Smooth muscle cell (in vitro differentiated cells): ENCODE measurements at regions not wholly inside any gene's neighbourhood (a gene's known extent, or its start where the extent isn't known, plus 50 kb on each side); places are given as distances from the start of the nearest gene placed in this dataset.

Experiments used
- DNase-seq: peaks from one replicate; lab custom pipeline; 2025; ENCODE audit not compliant: unreplicated experiment; lab: John Stamatoyannopoulos, UW
- H2AFZ ChIP-seq: fragments of 200-600 bp; sonication (generic); 2 replicates; pipeline ENCODE4 v1.6.0; 2016; ENCODE audit warnings: antibody characterized with exemption, low read depth, mild to moderate bottlenecking
- H3F3A ChIP-seq: fragments of 200-600 bp; sonication (generic); 2 replicates; pipeline ENCODE4 v1.6.0; 2017; ENCODE audit warnings: antibody characterized with exemption, low read depth
- H3K27ac ChIP-seq: fragments of 200-600 bp; sonication (generic); 2 replicates; pipeline ENCODE4 v1.5.1; 2016; ENCODE audit warnings: low read depth, mild to moderate bottlenecking
- H3K27me3 ChIP-seq: fragments of 200-600 bp; sonication (generic); 2 replicates; pipeline ENCODE4 v1.6.1; 2016; ENCODE audit warnings: low read depth, mild to moderate bottlenecking
- H3K36me3 ChIP-seq: fragments of 200-600 bp; sonication (generic); 2 replicates; pipeline ENCODE4 v1.5.1; 2016; ENCODE audit warnings: low read depth
- H3K4me1 ChIP-seq: fragments of 200-600 bp; sonication (generic); 2 replicates; pipeline ENCODE4 v1.5.1; 2016; ENCODE audit warnings: low read depth
- H3K4me2 ChIP-seq: fragments of 200-600 bp; sonication (generic); 2 replicates; pipeline ENCODE4 v1.6.0; 2016; ENCODE audit warnings: mild to moderate bottlenecking
- H3K4me3 ChIP-seq: fragments of 200-600 bp; sonication (generic); 2 replicates; pipeline ENCODE4 v1.5.1; 2016; ENCODE audit warnings: mild to moderate bottlenecking
- H3K79me2 ChIP-seq: fragments of 200-600 bp; sonication (generic); 2 replicates; pipeline ENCODE4 v1.6.0; 2016; ENCODE audit warnings: low read depth, mild to moderate bottlenecking
- H3K9ac ChIP-seq: fragments of 200-600 bp; sonication (generic); 2 replicates; pipeline ENCODE4 v1.6.0; 2016; ENCODE audit warnings: low read depth
- H3K9me3 ChIP-seq: fragments of 200-600 bp; sonication (generic); replicated peaks from 2 replicates; pipeline ENCODE4 v1.5.1; 2016; ENCODE audit warnings: low read depth
- H4K20me1 ChIP-seq: fragments of 200-600 bp; sonication (generic); 2 replicates; pipeline ENCODE4 v1.6.0; 2016; ENCODE audit warnings: low read depth
- WGBS: methylation state at CpG from one replicate; pipeline ENCODE4 v1.1.7; 2016; ENCODE audit warnings: low lambda C conversion rate; 5-methylcytosine and 5-hydroxymethylcytosine counted together
- TF ChIP-seq, protein P1 (sequence below): fragments of 200-600 bp; sonication (generic); IDR thresholded peaks from 2 replicates; pipeline ENCODE4 v1.5.1; 2017; ENCODE audit warnings: borderline replicate concordance, mild to moderate bottlenecking, antibody characterized with exemption; ENCODE audit not compliant: insufficient read depth, poor library complexity, severe bottlenecking

GRCh38 chrX:25295466-25295865 lies 279.7 kb upstream of the ARX start:
- no peaks in the 10 kb centered on the region for H3K36me3 ChIP-seq
- H3K4me1 ChIP-seq, result no peaks in the 10 kb centered on the region
- no peak overlapping the region for H2AFZ ChIP-seq
- H3K9ac ChIP-seq, result no peak overlapping the region
- no peak overlapping the region for H3K4me2 ChIP-seq
- H3K27me3 ChIP-seq, result no peaks in the 10 kb centered on the region
- no peak overlapping the region for H3K27ac ChIP-seq
- H3K4me3 ChIP-seq, result no peak overlapping the region
- H3K9me3 ChIP-seq, result no peaks in the 10 kb centered on the region
- TF ChIP-seq, protein P1, sequence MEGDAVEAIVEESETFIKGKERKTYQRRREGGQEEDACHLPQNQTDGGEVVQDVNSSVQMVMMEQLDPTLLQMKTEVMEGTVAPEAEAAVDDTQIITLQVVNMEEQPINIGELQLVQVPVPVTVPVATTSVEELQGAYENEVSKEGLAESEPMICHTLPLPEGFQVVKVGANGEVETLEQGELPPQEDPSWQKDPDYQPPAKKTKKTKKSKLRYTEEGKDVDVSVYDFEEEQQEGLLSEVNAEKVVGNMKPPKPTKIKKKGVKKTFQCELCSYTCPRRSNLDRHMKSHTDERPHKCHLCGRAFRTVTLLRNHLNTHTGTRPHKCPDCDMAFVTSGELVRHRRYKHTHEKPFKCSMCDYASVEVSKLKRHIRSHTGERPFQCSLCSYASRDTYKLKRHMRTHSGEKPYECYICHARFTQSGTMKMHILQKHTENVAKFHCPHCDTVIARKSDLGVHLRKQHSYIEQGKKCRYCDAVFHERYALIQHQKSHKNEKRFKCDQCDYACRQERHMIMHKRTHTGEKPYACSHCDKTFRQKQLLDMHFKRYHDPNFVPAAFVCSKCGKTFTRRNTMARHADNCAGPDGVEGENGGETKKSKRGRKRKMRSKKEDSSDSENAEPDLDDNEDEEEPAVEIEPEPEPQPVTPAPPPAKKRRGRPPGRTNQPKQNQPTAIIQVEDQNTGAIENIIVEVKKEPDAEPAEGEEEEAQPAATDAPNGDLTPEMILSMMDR, result no peak
- 85% methylated on average over 4 of the region's 4 CpGs for WGBS
- DNase-seq, result no peak
- H3F3A ChIP-seq, result no peaks in the 10 kb centered on the region
- no peaks in the 10 kb centered on the region for H3K79me2 ChIP-seq
- no peaks in the 10 kb centered on the region for H4K20me1 ChIP-seq

DNA sequence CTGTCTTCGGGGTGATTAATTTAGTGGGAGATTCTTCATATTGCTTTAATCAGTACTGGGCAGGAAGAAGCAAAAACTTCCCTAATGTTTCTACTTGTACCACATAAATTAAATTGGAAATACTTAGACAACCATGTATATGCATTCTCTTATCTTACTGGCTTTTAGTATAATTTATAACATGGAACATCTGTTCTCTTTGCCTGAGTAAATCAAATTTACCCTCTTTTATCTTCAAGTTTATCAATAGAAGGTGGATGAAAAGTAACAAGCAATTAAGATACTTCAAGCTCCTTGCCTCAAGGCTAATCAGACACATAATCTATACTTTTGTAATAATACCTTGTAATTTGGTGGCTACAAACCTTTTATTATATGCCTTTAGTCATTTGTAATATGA lies 274.4 kb upstream of the ARX start:
- WGBS, result 77% methylated on average over 1 of the region's 1 CpG
- no peak overlapping the region for H3K27ac ChIP-seq
- no peaks in the 10 kb centered on the region for H3K36me3 ChIP-seq
- H3K4me2 ChIP-seq, result no peak overlapping the region
- TF ChIP-seq, protein P1, result no peak
- no peaks in the 10 kb centered on the region for H3K79me2 ChIP-seq
- DNase-seq, result no peak
- H3K4me1 ChIP-seq, result no peaks in the 10 kb centered on the region
- no peaks in the 10 kb centered on the region for H4K20me1 ChIP-seq
- H3K9ac ChIP-seq, result no peak overlapping the region
- H3K4me3 ChIP-seq, result no peak overlapping the region
- no peaks in the 10 kb centered on the region for H3K9me3 ChIP-seq
- no peak overlapping the region for H2AFZ ChIP-seq
- H3F3A ChIP-seq, result no peaks in the 10 kb centered on the region
- no peaks in the 10 kb centered on the region for H3K27me3 ChIP-seq

DNA sequence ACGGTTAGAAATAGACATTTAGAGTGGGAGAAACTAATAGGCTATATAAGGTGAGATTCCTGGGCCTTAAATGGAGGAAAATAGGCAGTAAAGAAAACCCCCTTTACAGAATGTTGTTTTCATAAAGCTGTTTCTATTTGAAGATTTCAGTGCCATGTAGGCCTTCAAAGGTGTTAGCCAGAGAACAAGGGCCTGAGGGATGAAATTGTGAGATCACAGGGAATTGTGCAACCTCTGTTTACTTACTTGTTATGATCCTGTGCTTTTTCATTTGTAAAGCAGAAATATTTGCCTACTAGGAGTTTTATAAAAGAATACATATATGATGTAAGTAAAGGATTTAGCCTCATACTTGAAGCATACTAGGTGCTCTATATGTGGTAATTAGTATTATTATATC lies 272.9 kb upstream of the ARX start:
- no peaks in the 10 kb centered on the region for H4K20me1 ChIP-seq
- H3K9me3 ChIP-seq, result no peaks in the 10 kb centered on the region
- no peaks in the 10 kb centered on the region for H3K79me2 ChIP-seq
- no peak overlapping the region for H3K4me3 ChIP-seq
- no peaks in the 10 kb centered on the region for H3K4me1 ChIP-seq
- 71% methylated on average over 1 of the region's 1 CpG for WGBS
- no peaks in the 10 kb centered on the region for H3K36me3 ChIP-seq
- no peaks in the 10 kb centered on the region for H3F3A ChIP-seq
- H2AFZ ChIP-seq, result no peak overlapping the region
- no peak overlapping the region for H3K4me2 ChIP-seq
- H3K27ac ChIP-seq, result no peak overlapping the region
- no peak overlapping the region for H3K9ac ChIP-seq
- no peak for DNase-seq
- TF ChIP-seq, protein P1, result no peak
- H3K27me3 ChIP-seq, result no peaks in the 10 kb centered on the region

DNA sequence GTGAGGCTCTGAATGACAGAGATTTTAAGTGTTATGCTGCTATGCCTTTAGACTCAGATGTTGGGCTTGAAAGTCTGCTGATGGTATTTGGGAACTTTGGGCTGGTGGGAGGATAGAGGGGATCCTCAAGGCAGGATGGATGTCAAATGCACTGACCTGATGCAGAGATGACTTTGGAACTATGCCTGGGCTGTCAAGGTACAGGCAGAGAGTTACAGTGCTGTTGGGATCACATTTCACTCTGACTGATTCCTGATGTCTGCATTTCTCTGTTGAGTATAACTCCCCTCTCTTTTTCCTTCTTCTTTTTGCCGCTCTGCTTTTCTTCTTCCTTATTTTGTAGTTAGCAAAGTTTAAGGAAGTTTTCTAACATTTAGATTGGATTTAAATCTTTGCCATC lies 271.8 kb upstream of the ARX start:
- Histone ChIP-seq H3K79me2 (no peaks in the 10 kb centered on the region), H3K9ac (no peak overlapping the region), H3K36me3 (no peaks in the 10 kb centered on the region), H4K20me1 (no peaks in the 10 kb centered on the region), H3K9me3 (no peaks in the 10 kb centered on the region), H3K27me3 (no peaks in the 10 kb centered on the region), H3K4me1 (no peaks in the 10 kb centered on the region), H3K27ac (no peak overlapping the region), H3K4me2 (no peak overlapping the region), H2AFZ (no peak overlapping the region), H3K4me3 (no peak overlapping the region), H3F3A (no peaks in the 10 kb centered on the region)
- WGBS, result 100% methylated on average over 1 of the region's 1 CpG
- TF ChIP-seq, protein P1, result no peak
- no peak for DNase-seq
